Peyer's patch (tissue), 4 donors: ENCODE measurements at regions not wholly inside any gene's neighbourhood (a gene's known extent, or its start where the extent isn't known, plus 50 kb on each side); places are given as distances from the start of the nearest gene placed in this dataset.

Experiments used
- POLR2A ChIP-seq, 2 donors: fragments of 450-650 bp; IDR thresholded peaks; one replicate each; pipeline ENCODE4 v1.5.1; 2017; ENCODE audit warnings: antibody characterized with exemption in 2 of 2, mild to moderate bottlenecking in 2 of 2, moderate library complexity in 2 of 2
- TF ChIP-seq, protein P1 (sequence below), 6 experiments: fragments of 450-650 bp in 4 of 6; fragments of 200-600 bp in 2 of 6; sonication (generic) in 1 of 6; IDR thresholded peaks; one replicate each; pipeline ENCODE4 v1.5.1; 2017 to 2019; ENCODE audit warnings: antibody characterized with exemption in 6 of 6, mild to moderate bottlenecking in 3 of 6, moderate library complexity in 1 of 6

- TF ChIP-seq, protein P1, sequence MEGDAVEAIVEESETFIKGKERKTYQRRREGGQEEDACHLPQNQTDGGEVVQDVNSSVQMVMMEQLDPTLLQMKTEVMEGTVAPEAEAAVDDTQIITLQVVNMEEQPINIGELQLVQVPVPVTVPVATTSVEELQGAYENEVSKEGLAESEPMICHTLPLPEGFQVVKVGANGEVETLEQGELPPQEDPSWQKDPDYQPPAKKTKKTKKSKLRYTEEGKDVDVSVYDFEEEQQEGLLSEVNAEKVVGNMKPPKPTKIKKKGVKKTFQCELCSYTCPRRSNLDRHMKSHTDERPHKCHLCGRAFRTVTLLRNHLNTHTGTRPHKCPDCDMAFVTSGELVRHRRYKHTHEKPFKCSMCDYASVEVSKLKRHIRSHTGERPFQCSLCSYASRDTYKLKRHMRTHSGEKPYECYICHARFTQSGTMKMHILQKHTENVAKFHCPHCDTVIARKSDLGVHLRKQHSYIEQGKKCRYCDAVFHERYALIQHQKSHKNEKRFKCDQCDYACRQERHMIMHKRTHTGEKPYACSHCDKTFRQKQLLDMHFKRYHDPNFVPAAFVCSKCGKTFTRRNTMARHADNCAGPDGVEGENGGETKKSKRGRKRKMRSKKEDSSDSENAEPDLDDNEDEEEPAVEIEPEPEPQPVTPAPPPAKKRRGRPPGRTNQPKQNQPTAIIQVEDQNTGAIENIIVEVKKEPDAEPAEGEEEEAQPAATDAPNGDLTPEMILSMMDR (IDR thresholded peaks at IDR 0.05), result no peak
- no peak for TF ChIP-seq POLR2A (IDR thresholded peaks at IDR 0.05)
Measured at GRCh38 chr17:69711541-69711940, 297.0 kb downstream of the MAP2K6 start.
